WTC11 (cell line): ENCODE measurements at regions not wholly inside any gene's neighbourhood (a gene's known extent, or its start where the extent isn't known, plus 50 kb on each side); places are given as distances from the start of the nearest gene placed in this dataset.

Experiments
- ATAC-seq: fragments of 200-7000 bp; cut with Tn5 transposase; 2 replicates; pipeline ENCODE4 v1.10.0; 2021; ENCODE audit warnings: mild to moderate bottlenecking, moderate library complexity
- CTCF ChIA-PET: fragments of 300-600 bp; sonication (Branson Sonifier 250); formaldehyde crosslinking; loops from one replicate; lab custom pipeline; 2021; ENCODE audit warnings: antibody characterized with exemption; lab: Charles Lee
- POLR2A ChIA-PET: fragments of 350-600 bp; sonication (Branson Sonifier 250); formaldehyde crosslinking; loops from one replicate; lab custom pipeline; 2021; ENCODE audit warnings: antibody characterized with exemption; lab: Charles Lee
- DNase-seq: peaks from one replicate; pipeline ENCODE4 v3.0.0; 2021; ENCODE audit warnings: low spot score
- H3K27ac Mint-ChIP-seq: 2 replicates; pipeline ENCODE4 v1.8.0; 2021; ENCODE audit warnings: mixed read lengths
- H3K27me3 Mint-ChIP-seq: 2 replicates; pipeline ENCODE4 v1.8.0; 2021; ENCODE audit warnings: low read depth, mild to moderate bottlenecking, moderate library complexity, mixed read lengths
- H3K36me3 Mint-ChIP-seq: 2 replicates; pipeline ENCODE4 v1.8.0; 2021; ENCODE audit warnings: mixed read lengths
- H3K4me1 Mint-ChIP-seq: 2 replicates; pipeline ENCODE4 v1.8.0; 2022; ENCODE audit warnings: mixed read lengths
- H3K4me3 Mint-ChIP-seq: 2 replicates; pipeline ENCODE4 v1.8.0; 2021; ENCODE audit warnings: mild to moderate bottlenecking, moderate library complexity, mixed read lengths
- H3K9me3 Mint-ChIP-seq: 2 replicates; pipeline ENCODE4 v1.8.0; 2021; ENCODE audit warnings: mixed read lengths
- AFF4 ChIP-seq: sonication (generic); formaldehyde crosslinking; IDR thresholded peaks from 2 replicates; pipeline ENCODE4 v1.8.1; 2023; ENCODE audit warnings: mild to moderate bottlenecking, missing genetic modification reagents, borderline replicate concordance
- EMX1 ChIP-seq: fragments of 250-450 bp; sonication (Bioruptor Pico); IDR thresholded peaks from 2 replicates; pipeline ENCODE4 v1.8.0; 2021; ENCODE audit warnings: mild to moderate bottlenecking
- FOXP1 ChIP-seq: sonication (generic); formaldehyde crosslinking; IDR thresholded peaks from 2 replicates; pipeline ENCODE4 v1.8.0; 2022; ENCODE audit warnings: missing genetic modification reagents, mild to moderate bottlenecking, moderate library complexity, borderline replicate concordance
- JAZF1 ChIP-seq: fragments of 250-450 bp; sonication (Bioruptor Pico); IDR thresholded peaks from 2 replicates; pipeline ENCODE4 v1.9.0; 2021; ENCODE audit warnings: moderate library complexity, mild to moderate bottlenecking, inconsistent platforms
- MLX ChIP-seq: sonication (generic); formaldehyde crosslinking; IDR thresholded peaks from 2 replicates; pipeline ENCODE4 v1.8.1; 2023; ENCODE audit warnings: mild to moderate bottlenecking, missing genetic modification reagents, moderate library complexity
- NR1H2 ChIP-seq: sonication (generic); formaldehyde crosslinking; IDR thresholded peaks from 2 replicates; pipeline ENCODE4 v1.9.0; 2021; ENCODE audit warnings: mild to moderate bottlenecking, moderate library complexity, missing genetic modification reagents
- PRRX2 ChIP-seq: fragments of 250-450 bp; sonication (Bioruptor Pico); IDR thresholded peaks from 2 replicates; pipeline ENCODE4 v1.8.0; 2021; ENCODE audit warnings: mild to moderate bottlenecking
- RORB ChIP-seq: fragments of 250-450 bp; sonication (Bioruptor Pico); IDR thresholded peaks from 2 replicates; pipeline ENCODE4 v1.9.0; 2021; ENCODE audit warnings: mild to moderate bottlenecking
- ZBTB43 ChIP-seq: sonication (generic); formaldehyde crosslinking; IDR thresholded peaks from 2 replicates; pipeline ENCODE4 v1.8.1; 2023; ENCODE audit warnings: mild to moderate bottlenecking, missing genetic modification reagents
- ZNF396 ChIP-seq: fragments of 250-450 bp; sonication (Bioruptor Pico); IDR thresholded peaks from 2 replicates; pipeline ENCODE4 v1.8.0; 2021; ENCODE audit warnings: mild to moderate bottlenecking, moderate library complexity, borderline replicate concordance
- ZNF532 ChIP-seq: fragments of 250-450 bp; sonication (Bioruptor Pico); IDR thresholded peaks from 2 replicates; pipeline ENCODE4 v1.9.0; 2021; ENCODE audit warnings: mild to moderate bottlenecking, borderline replicate concordance
- ZNF671 ChIP-seq: fragments of 250-450 bp; sonication (Bioruptor Pico); IDR thresholded peaks from 2 replicates; pipeline ENCODE4 v1.8.0; 2021; ENCODE audit warnings: mild to moderate bottlenecking
- TF ChIP-seq, protein P1 (sequence below): fragments of 250-450 bp; sonication (Bioruptor Pico); IDR thresholded peaks from 2 replicates; pipeline ENCODE4 v1.9.0; 2021; ENCODE audit warnings: mild to moderate bottlenecking
- TF ChIP-seq, protein P2 (sequence below): sonication (generic); formaldehyde crosslinking; IDR thresholded peaks from 2 replicates; pipeline ENCODE4 v1.8.0; 2023; ENCODE audit warnings: missing genetic modification reagents
- TF ChIP-seq, protein P3 (sequence below): sonication (generic); formaldehyde crosslinking; IDR thresholded peaks from 2 replicates; pipeline ENCODE4 v1.8.0; 2023; ENCODE audit warnings: mild to moderate bottlenecking, missing genetic modification reagents
- TF ChIP-seq, protein P4 (sequence below): fragments of 200-600 bp; IDR thresholded peaks from 2 replicates; pipeline ENCODE4 v1.8.0; 2022; ENCODE audit warnings: antibody characterized with exemption

GRCh38 chr14:22297376-22297775 lies 291.6 kb downstream of the DAD1 start (continued):
- TF ChIP-seq MLX, result no peak
- TF ChIP-seq ZBTB43, result no peak
- no peak for TF ChIP-seq EMX1 (CRISPR knock-in tag)
- TF ChIP-seq, all 79 proteins: peak for 0

GRCh38 chr14:22296722-22297121 lies 292.3 kb downstream of the DAD1 start:
- ChIA-PET CTCF (interaction anchor here (1.7 kb wide), 1 partner anchor 96 kb away, joined by 5 read pairs; no protein-coding TSS in a partner anchor), POLR2A (no interaction called here)
- no peaks in the 10 kb centered on the region for H3K36me3 Mint-ChIP-seq
- no peak overlapping the region for H3K4me3 Mint-ChIP-seq
- no peak for TF ChIP-seq PRRX2 (CRISPR knock-in tag)
- no peak for TF ChIP-seq NR1H2 (CRISPR knock-in tag)
- no peak for TF ChIP-seq FOXP1
- TF ChIP-seq, protein P1, sequence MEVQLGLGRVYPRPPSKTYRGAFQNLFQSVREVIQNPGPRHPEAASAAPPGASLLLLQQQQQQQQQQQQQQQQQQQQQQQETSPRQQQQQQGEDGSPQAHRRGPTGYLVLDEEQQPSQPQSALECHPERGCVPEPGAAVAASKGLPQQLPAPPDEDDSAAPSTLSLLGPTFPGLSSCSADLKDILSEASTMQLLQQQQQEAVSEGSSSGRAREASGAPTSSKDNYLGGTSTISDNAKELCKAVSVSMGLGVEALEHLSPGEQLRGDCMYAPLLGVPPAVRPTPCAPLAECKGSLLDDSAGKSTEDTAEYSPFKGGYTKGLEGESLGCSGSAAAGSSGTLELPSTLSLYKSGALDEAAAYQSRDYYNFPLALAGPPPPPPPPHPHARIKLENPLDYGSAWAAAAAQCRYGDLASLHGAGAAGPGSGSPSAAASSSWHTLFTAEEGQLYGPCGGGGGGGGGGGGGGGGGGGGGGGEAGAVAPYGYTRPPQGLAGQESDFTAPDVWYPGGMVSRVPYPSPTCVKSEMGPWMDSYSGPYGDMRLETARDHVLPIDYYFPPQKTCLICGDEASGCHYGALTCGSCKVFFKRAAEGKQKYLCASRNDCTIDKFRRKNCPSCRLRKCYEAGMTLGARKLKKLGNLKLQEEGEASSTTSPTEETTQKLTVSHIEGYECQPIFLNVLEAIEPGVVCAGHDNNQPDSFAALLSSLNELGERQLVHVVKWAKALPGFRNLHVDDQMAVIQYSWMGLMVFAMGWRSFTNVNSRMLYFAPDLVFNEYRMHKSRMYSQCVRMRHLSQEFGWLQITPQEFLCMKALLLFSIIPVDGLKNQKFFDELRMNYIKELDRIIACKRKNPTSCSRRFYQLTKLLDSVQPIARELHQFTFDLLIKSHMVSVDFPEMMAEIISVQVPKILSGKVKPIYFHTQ (CRISPR knock-in tag), result no peak
- TF ChIP-seq JAZF1 (CRISPR knock-in tag), result no peak
- no peak for TF ChIP-seq ZNF671 (CRISPR knock-in tag)
- TF ChIP-seq ZNF532 (CRISPR knock-in tag), result no peak
- TF ChIP-seq, protein P2, sequence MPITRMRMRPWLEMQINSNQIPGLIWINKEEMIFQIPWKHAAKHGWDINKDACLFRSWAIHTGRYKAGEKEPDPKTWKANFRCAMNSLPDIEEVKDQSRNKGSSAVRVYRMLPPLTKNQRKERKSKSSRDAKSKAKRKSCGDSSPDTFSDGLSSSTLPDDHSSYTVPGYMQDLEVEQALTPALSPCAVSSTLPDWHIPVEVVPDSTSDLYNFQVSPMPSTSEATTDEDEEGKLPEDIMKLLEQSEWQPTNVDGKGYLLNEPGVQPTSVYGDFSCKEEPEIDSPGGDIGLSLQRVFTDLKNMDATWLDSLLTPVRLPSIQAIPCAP (CRISPR knock-in tag), result no peak
- TF ChIP-seq, protein P3, sequence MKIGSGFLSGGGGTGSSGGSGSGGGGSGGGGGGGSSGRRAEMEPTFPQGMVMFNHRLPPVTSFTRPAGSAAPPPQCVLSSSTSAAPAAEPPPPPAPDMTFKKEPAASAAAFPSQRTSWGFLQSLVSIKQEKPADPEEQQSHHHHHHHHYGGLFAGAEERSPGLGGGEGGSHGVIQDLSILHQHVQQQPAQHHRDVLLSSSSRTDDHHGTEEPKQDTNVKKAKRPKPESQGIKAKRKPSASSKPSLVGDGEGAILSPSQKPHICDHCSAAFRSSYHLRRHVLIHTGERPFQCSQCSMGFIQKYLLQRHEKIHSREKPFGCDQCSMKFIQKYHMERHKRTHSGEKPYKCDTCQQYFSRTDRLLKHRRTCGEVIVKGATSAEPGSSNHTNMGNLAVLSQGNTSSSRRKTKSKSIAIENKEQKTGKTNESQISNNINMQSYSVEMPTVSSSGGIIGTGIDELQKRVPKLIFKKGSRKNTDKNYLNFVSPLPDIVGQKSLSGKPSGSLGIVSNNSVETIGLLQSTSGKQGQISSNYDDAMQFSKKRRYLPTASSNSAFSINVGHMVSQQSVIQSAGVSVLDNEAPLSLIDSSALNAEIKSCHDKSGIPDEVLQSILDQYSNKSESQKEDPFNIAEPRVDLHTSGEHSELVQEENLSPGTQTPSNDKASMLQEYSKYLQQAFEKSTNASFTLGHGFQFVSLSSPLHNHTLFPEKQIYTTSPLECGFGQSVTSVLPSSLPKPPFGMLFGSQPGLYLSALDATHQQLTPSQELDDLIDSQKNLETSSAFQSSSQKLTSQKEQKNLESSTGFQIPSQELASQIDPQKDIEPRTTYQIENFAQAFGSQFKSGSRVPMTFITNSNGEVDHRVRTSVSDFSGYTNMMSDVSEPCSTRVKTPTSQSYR (CRISPR knock-in tag), result no peak
- no peak for TF ChIP-seq ZNF396 (CRISPR knock-in tag)
- TF ChIP-seq, protein P4, sequence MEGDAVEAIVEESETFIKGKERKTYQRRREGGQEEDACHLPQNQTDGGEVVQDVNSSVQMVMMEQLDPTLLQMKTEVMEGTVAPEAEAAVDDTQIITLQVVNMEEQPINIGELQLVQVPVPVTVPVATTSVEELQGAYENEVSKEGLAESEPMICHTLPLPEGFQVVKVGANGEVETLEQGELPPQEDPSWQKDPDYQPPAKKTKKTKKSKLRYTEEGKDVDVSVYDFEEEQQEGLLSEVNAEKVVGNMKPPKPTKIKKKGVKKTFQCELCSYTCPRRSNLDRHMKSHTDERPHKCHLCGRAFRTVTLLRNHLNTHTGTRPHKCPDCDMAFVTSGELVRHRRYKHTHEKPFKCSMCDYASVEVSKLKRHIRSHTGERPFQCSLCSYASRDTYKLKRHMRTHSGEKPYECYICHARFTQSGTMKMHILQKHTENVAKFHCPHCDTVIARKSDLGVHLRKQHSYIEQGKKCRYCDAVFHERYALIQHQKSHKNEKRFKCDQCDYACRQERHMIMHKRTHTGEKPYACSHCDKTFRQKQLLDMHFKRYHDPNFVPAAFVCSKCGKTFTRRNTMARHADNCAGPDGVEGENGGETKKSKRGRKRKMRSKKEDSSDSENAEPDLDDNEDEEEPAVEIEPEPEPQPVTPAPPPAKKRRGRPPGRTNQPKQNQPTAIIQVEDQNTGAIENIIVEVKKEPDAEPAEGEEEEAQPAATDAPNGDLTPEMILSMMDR, result no peak
- no peak for TF ChIP-seq AFF4 (CRISPR knock-in tag)
- no peak for TF ChIP-seq RORB (CRISPR knock-in tag)
- ATAC-seq, result no peak
- H3K4me1 Mint-ChIP-seq, result peaks cover 24% of the 10 kb centered on the region
- no peak overlapping the region for H3K27ac Mint-ChIP-seq
- no peaks in the 10 kb centered on the region for H3K9me3 Mint-ChIP-seq
- no peaks in the 10 kb centered on the region; the same call in 1 of the 2 replicates for H3K27me3 Mint-ChIP-seq
- no peak for DNase-seq
